ENCODE measurements at regions not wholly inside any gene's neighbourhood (a gene's known extent, or its start where the extent isn't known, plus 50 kb on each side); places are given as distances from the start of the nearest gene placed in this dataset.

DNA sequence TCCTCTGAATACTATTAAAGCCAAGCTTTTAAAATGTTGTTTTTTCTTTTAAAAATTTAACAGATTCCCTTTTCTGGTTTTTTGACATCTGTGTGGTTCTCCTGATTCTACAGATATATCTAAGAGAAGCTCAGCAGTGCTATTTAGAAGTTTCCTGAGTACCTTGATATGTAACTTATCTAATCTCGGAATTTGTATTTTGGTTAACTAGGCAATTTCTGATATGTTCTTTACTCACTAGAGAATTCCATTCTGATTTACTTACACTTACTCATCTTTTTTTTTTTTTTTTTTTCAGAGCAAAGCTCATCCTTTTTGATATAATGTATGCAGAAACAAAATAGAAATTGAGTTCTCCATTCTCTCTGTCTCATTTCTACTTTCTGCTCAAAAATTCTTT is 63.8 kb downstream of the PALS2 start:
- no peak for TF ChIP-seq POLR2A (IDR thresholded peaks at IDR 0.05; ENCODE audit: control extremely low read depth in 1 of 2, low read depth in 2 of 2, low read length in 2 of 2)
- no peak for TF ChIP-seq RFX5 (IDR thresholded peaks at IDR 0.05; ENCODE audit: borderline replicate concordance, low read depth, low read length)
- TF ChIP-seq, protein P1, sequence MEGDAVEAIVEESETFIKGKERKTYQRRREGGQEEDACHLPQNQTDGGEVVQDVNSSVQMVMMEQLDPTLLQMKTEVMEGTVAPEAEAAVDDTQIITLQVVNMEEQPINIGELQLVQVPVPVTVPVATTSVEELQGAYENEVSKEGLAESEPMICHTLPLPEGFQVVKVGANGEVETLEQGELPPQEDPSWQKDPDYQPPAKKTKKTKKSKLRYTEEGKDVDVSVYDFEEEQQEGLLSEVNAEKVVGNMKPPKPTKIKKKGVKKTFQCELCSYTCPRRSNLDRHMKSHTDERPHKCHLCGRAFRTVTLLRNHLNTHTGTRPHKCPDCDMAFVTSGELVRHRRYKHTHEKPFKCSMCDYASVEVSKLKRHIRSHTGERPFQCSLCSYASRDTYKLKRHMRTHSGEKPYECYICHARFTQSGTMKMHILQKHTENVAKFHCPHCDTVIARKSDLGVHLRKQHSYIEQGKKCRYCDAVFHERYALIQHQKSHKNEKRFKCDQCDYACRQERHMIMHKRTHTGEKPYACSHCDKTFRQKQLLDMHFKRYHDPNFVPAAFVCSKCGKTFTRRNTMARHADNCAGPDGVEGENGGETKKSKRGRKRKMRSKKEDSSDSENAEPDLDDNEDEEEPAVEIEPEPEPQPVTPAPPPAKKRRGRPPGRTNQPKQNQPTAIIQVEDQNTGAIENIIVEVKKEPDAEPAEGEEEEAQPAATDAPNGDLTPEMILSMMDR (IDR thresholded peaks at IDR 0.05; ENCODE audit: control extremely low read depth in 1 of 3, insufficient read depth in 1 of 3, low read depth in 1 of 3, low read length in 3 of 3) = no peak
